NCI-H2029 treated with DMSO at 0.1 percent for 48 hours (cell line): ENCODE measurements at regions not wholly inside any gene's neighbourhood (a gene's known extent, or its start where the extent isn't known, plus 50 kb on each side); places are given as distances from the start of the nearest gene placed in this dataset.
A peak's percentile ranks its signal among the peaks of the same experiment; 100 is the strongest.

Experiments used
- DNase-seq: peaks from one replicate; lab custom pipeline; 2025; lab: John Stamatoyannopoulos, UW

DNA sequence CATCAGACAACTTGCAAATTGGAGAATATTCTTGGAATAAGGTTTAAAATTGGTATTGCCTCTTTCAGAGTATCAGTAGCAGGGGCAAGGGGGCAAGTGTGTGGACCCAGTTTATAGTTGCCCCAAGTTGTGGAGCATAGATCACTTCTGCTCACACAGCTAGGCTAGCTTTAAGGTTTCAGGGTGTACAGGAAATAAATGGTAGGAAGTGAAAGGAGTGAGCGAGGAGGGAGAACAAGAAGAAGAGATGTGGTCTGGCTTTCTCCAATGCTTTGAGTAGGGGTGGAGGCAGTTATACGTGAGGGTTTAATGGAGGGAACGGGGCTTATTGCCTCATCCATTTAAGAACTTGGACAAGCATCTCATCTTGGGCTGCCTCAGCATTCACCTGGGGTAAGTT is 290.0 kb upstream of the CFAP20DC start:
- DNase-seq = no peak

DNA sequence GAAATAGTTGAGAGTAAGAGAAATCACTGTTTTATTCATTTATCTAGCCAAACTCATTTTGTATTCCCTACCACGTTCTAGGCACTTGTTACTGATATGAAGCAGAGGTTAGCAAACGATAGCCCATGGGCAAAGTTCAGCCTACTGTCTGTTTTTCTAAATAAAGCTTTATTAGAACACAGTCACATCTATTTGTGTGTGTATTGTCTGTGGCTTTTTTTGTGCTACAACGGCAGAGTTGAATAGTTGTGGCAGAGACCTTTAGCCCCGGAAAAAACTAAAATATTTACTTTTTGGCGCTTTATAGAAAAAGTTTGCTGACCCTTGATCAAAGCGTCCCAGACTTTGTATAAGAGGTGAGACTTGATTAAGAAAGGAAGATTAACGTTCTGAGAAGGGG is 289.1 kb upstream of the CFAP20DC start:
- no peak for DNase-seq

DNA sequence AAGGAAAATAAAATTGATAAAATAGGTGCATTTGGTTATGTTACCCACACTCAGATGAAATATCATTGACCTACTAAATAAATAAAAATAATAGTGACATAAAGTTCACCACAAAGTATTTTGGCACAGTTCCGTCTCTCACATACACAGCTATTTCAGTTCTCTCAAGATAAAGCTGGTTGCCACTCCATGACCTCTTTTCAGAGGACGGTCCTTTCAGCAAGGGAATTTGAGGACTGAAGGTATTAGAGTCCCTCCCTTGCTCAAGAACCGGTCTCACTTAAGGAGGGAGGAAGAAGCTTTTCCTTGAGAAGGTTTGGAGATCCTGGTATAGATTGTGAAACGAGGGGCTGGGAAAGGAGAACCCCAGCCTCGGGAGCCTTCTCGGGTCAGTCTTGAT is 285.5 kb upstream of the CFAP20DC start:
- DNase-seq = no peak

DNA sequence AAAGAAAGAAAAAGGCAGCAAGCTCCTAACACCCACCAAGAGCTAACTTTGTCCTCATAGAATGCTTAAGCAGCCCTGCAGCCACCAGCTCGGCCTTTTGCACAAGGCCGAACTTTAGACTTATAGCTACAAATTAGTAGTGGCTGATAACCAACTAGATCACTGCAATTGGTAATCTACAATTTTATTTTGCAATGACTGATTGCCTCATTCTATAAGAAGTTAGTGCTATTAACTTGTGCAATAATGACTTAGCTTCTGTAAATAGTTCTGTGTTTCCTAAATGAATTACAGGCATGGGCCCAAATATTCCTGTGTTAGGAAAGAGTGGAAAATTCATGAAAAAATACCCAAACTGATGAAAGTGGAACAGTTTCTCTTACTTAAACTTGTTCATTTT is 284.8 kb upstream of the CFAP20DC start:
- no peak for DNase-seq

DNA sequence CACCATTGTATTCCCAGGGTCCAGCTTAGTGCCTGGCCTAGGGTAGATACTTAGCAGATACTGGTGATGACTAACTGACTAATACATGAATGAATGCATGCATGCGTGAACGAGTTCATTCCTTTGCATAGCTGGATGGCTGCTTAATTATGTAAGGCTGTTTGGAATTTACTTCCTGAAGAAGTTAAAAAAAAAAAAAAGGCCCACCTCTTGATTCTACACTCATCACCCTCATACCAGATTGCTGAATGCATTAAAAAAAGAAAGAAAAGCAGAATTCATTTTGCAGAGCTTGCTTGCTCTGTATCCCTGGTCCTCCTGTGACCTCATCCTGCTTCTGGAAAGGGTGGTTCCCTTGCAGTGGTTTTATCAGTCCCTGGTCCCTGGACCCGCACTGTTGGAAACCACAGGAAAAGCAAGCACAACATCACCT is 277.6 kb upstream of the CFAP20DC start:
- no peak for DNase-seq

DNA sequence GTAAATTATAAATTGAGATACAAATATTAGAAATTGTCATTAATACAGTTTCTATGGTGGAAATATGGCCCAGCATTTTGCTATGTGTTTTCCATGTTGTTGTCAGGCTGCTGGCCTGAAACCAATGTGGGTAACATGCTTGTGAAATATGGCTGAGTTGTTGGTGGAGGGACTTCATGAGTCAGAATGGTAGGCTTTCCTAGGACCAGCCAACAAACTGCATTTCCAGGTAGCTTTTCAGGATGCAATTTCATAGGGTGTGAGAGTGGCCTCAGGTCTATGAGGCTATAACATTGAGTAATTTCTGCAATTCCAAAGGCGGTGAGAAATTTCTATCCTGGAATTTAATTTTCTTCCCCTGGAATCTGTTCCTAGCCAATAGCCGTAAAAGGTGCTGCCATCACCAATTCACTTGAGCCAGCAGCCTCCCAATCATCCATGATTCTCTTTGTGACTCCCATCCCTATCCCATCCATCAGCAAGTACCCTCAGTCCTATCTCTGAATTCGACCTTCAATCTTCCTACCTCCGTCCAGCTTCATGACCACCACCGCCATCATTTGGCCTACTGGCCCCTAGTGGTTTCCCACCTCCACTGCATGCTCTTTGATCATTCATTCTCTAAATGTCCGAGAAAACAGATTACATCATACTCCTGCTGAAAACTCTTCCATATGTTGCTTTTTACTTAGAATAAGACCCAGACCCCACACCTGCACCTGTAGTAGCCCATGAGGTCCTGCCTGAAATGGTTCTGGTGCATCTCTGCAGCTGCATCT is 276.6 kb upstream of the CFAP20DC start:
- DNase-seq = no peak

DNA sequence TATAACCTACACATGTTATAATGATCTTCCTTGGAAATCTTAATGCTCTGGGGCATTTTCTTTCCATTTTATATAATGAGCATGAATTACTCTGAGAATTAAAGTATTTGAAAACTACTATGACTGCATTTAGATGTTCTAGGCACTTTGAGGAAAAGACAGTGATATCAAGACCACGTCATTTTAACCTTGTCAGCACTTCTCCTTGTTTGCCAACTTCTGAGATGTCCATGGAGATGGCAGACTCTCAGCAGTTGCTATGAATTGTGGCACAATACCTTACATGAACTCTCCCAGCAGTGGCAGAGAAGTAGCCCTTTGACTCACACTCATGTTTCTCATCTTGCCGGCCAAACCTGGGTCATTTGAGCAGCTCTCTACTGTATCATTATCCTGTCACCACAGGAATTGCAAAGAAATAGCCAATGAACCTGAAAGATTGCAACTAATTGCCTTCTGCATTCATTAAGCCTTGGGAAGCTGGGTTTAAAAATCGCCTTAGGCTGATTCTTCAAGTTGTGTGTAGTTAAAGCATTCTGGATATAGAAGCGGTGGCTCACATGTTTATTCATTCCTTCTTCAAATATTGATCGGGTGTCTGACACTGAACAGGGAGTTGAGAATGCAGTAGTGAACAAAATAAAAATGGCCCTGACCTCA is 272.2 kb upstream of the CFAP20DC start:
- DNase-seq = no peak

DNA sequence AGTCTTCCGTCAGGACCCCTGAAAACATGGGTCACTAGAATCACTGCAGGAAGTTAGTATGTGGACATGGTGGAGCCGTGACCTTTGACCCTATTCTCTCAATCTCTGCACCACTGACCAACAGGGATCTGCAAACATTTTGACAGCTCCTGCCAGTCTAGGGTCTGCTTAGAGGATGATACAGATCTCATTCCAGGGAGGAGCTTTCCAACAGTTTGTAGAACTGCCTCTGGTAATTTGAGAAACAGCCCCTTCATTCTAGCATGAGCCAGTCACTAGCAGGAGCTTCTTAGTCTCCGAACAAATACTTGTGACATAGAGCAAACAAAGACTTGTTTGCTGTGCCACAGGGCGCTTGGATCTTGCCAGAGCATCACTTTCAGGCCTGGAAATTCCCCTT is 270.3 kb upstream of the CFAP20DC start:
- peak; percentile 70 for DNase-seq

DNA sequence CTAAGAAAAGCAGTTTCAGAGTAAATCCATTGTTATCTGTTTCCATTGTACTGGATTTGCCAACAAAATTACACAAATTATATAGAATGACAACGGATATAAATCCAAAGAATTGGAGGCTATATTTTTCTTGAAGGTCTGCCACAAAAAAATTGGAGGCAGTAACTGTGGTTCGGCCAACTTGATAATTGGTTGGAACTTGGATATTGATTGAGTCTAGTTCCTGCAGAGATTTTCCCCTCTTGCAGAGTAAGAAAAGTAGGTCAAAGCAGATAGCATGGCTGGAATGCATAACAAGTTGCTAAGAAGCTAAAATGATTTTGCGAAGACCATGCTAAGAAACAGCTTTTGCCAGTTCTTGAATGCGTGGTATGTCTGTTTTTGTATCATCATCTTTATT is 269.6 kb upstream of the CFAP20DC start:
- no peak for DNase-seq

DNA sequence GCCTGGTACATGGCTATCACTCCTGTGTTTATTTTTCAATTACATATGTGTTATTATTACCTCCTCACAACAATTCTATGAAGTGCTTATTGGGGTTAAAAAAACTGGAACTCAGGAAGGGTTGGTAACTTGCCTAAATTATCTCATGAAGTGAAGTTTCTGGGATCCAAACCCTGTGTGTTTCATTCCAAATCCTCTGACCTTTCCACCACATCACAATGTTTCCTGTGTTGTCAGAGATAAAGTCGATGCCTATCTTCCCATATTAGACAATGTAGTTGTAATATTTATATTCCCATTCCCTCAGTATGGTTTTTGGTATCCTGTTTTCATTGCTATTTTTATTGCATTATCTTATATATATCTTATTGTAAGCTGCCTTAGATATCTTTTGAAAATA is 269.1 kb upstream of the CFAP20DC start:
- DNase-seq = no peak

DNA sequence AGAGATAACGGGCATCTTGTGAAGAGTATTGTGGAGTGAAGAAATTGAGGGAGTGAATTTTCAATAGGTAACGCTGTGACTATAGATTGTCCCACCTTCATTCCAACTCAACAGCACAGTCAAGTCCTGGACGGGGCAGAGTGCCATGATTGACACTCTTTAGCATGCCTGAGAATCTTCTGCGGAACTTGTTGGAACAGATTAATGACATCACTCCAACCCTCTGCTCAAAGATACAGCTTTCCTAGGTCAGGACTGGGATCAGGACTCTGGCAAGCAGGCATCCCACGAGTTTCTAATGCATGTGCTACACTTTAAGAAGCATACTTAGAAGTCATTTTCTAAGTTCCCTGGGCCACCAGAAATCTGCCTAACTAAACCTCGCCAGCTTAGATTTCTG is 267.6 kb upstream of the CFAP20DC start:
- DNase-seq = no peak

DNA sequence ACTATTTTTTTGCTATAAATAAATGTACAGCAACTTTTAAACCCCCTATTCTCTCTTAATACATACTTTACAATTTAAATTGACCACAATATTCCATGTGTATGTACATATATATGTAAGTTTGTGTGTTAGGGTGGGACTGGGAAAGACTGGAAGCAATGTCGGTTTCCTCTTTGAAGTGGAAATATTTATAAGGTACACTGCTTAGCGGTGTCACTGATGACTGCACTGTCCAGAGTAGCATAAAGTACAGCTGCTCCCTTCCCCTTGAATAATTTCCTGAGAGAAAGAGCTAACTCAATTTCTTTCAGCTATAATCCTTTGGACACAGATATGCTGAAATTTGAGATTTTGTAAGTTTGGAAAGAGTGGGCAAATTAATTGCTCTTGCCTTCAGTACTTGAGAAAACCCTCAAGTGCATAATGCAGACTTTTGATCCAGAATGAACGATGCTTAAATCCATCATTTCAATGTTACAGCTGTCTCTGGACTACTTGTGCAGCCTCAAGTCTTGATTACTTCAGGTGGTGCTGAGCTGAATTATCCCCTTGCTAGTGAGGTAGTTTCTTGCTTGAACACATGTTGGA is 267.0 kb upstream of the CFAP20DC start:
- DNase-seq = no peak

DNA sequence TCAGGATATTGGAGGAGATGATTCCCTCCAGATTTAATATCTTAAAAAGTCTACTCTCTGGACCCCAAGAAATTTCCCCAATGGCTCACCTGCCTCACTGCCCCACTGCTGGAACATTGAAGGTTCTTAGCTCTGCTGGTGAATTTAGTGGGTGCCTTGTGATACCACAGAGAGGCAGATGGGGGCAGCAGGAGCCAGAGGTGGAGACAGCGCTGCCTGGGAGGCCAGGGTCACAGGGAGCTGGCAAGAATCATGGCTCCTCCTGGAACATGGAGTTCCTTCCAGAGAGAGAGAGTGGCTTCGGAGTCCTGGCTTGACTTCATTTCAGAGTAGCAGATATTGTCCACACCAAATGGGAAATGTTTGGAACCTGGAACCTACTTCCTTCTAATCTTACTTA is 263.5 kb upstream of the CFAP20DC start:
- no peak for DNase-seq

DNA sequence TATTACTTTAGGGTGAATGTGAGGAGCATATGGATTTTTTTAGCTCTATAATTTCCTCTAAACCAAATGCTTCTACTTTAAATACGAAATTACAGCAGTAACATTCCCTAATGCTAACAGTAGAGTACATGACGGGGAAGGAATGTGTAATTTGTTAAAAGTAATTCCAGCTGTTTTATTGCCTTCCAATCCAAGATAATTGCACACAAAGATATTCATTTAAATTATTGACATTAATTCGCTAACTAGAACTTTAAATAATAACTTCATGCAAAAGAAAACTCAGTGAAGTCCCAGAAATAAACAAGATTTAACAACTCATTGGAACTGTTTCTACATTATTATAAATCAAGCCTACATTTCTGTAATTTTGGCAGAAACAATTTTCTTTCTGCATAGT is 261.4 kb upstream of the CFAP20DC start:
- DNase-seq = no peak

DNA sequence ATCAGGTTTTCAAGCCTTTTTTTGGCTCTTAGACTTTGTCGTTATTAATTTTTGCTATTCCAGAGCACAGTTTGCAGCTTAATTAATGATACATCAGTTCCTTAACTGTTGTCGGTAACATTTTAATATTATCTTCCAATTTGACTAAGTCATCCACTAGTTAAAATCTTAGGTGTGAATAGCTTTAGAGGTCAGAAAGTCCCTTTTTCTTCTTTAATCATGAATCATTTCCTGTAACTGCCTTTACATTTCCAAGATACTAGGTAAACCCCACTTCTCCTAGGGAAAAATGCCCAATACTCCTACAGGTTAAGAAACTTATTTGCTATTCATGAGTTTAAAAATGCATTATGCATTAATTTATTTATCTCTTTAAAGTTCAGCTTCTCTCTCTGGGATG is 260.9 kb upstream of the CFAP20DC start:
- no peak for DNase-seq

DNA sequence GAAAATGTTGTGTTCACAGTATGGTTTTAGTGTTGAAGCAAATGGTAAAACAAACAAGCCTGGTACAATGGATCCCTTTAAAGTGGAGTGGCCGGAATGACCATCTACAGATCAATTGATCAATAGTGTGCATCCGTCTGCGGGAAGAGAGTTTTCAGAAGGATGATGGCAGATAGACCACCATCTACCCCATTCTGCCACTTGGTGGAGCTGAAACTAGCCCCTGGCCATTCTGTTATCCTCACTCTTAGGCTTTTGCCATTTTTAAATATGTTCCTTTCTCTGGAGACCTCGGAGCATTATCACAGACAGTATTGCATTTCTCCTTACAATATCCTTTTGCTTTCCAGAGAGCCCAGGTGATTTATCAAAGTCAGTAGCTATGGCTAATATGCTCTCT is 258.9 kb upstream of the CFAP20DC start:
- DNase-seq = no peak

DNA sequence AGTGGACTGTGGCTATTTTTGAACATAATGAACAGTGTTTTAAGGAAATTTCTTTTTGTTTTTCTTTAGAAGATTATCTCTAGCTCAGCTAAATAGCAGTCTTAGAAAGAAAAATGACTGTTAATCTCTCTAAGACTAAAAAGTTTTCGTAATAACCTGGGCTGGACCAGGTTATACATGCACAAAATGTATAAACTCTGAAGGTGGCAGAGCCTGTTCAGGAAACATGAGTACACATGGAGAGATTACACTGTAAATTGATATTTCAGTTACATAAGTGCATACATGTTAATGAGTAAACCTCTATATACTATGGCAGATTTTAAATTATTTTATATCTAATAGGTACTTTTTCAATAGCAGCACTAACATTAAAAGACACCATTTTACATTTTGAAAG is 258.2 kb upstream of the CFAP20DC start:
- no peak for DNase-seq

DNA sequence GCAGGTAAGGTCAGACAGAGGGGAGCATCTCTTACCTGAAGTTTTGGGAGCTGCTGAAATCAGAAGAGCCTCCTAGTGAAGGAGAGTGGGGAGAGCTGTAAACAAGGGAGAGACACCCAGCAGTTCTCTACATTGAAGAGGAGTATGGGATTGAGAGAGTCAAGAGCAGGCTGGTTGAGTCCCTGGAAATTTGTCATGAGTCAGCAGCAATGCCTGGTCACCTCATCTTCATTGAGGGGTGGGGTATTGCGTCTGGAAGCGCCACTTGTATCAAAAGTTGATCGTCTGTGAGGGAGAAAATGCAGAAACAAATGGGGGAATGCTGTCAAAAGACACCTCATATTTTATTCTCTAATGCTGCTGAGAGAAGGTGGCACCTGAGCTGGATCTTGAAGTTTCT is 256.6 kb upstream of the CFAP20DC start:
- DNase-seq = no peak

DNA sequence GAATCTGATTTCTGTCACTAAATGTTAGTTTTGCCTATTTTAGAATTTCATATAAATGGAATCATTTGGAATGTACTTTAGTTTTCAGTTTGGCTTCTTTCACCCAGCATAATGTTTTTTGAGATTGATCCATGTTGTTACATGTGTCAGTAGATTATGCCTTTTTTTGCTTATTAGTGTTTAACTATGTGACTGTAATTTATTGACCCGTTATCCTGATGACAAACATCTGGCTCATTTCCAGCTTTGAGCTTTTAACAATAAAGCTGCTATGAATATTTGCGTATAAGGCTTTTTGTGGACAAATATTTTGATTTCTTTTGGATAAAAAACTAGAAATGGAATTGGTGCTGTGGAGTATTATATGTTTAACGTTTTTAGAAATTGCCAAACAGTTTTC is 254.5 kb upstream of the CFAP20DC start:
- DNase-seq = no peak

DNA sequence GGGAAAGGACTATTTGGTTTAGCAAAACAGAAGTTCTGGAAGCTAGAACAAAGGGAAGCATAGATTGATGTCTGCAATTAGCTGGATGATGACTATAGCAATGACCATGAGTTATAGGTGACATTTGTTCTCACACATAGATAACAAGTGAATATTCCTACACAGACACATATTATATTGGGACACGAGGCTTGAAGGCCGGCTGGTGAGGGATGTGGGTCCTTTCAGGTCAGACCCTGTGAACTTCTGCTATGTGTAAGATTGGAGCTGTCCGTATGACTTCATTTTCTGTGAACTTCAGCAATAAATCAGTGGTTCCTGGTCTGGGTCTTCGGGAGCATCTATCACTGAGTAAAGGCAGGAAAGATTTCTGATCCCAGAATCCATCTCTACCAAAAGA is 253.6 kb upstream of the CFAP20DC start:
- DNase-seq = no peak

DNA sequence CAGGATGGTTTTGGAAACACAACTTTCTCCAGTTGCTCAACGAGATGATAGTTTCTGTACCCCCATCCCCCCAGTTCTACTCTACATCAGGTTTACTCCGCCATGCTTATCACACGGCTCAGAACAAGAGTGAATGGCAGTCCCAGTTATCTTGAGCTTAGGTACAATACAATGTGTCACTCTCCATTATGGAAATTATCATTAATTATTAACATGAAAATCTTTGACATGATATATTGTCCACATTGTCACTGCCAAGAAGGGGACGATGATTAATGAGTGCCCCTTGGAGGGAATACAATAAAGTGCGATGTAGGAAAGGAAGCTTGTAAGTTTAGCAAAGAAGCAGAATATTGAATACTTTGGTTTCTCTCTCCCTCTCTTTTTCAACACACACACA is 252.6 kb upstream of the CFAP20DC start:
- DNase-seq = no peak

DNA sequence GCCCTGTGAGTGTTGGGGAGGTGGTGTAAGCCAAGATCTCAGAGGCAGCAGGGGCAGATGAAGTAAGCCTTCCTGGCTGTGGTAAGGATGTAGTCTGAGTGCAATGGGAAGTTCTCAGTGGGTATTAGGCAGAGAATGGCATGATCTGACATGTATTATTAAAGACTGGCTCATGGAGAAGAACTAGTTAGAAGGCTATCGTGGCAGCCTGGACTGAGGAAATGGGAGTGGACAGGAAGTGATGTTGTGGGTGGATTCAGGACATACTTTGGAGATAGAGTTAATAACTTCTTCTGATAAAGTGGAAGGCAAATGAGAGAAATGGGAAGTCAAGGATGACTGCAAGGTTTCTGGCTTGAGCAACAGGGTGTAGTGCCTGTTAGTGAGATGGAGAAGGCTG is 250.9 kb upstream of the CFAP20DC start:
- DNase-seq = no peak

DNA sequence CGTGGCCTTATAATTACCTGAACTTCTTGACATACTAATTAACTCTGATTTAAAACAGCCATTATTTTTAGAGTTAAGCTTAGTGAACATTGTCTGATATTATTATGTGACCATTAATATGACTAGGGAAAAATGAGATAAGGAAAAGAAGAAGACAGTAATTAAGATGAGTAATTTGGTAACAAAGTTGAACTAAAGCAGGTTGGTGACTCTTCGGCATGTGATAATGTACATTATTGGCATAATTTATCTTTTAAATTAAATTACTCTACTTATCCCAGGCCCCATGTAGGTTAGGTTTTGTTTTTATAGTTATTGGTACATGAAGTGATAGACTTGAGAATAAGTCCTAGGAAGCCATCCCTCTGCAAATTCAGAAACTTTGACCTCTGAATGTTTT is 249.7 kb upstream of the CFAP20DC start:
- DNase-seq = no peak

DNA sequence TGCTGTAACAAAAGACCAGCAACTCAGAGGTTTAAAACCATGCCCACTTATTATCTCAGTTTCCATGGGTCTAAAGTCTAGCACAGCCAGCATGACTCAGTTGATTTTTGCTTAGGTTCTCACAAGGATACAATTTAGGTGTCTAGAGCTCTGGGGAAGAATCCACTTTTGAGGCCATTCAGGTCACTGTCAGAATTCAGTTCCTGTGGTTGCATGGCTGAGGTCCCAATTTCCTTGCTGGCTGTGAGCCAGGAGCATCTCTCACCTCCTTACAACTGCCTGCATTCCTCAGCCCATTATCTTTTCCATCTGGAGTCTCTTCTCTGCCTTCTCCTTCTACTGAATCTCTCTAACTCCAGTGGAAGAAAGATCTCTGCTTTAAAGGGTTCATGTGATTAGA is 240.5 kb upstream of the CFAP20DC start:
- no peak for DNase-seq
